ENCODE measurements at regions not wholly inside any gene's neighbourhood (a gene's known extent, or its start where the extent isn't known, plus 50 kb on each side); places are given as distances from the start of the nearest gene placed in this dataset.

DNA sequence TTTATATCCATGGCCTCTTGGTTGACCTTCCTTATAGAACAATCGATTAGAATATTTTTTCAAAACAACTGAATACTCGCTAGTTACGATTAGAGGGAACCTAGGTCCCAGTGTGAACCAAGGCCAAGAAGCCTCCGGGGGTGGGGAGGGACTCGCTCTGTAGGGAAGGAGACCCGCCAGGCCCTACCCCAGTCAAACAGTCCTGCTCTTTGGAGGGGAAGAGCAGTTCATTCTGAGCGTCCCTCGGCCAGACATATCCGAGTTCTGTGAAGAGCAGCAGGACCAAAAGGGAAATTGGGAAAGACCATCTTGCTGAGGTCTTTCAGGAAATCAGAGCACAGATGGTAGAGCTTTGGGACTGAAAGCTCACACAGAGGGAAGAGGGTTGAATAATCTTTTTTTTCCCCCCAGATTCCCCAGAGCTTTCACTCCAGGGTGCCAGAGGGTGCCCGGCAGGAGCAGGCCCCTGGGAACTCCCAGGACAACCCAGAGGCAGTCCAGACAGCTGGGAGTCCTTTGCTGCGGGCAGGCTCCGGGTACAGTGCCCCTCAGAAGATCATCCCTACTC is 137.2 kb upstream of the HES1 start:
- Histone ChIP-seq H3K9me3 (ENCODE audit: control insufficient read depth in 1 of 2, low read length in 2 of 2) (no peaks in the 10 kb centered on the region), H3K4me3 (ENCODE audit: low read length in 2 of 2) (no peak overlapping the region), H3K27me3 (ENCODE audit: insufficient read depth, low read length) (peaks cover under 1% of the 10 kb centered on the region), H3K27ac (ENCODE audit: low read depth, low read length) (no peak overlapping the region), H3K4me1 (ENCODE audit: insufficient read depth, low read length) (no peaks in the 10 kb centered on the region), H3K36me3 (ENCODE audit: insufficient read depth, low read length) (no peaks in the 10 kb centered on the region)
- DNase-seq = no peak
- H3K27me3 Mint-ChIP-seq = peaks cover 14 to 35% of the 10 kb centered on the region in 2 donors
- H3K4me3 Mint-ChIP-seq = no peak overlapping the region
- no peak overlapping the region for H3K27ac Mint-ChIP-seq
- POLR2A ChIA-PET (ENCODE audit: partially characterized antibody) = no interaction called here
- H3K9me3 Mint-ChIP-seq = peaks cover 0 to 1% (median 0%) of the 10 kb centered on the region in 8 donors
- H3K4me1 Mint-ChIP-seq = peaks cover 0 to 9% (median 2%) of the 10 kb centered on the region in 4 donors
- CTCF ChIA-PET (ENCODE audit: partially characterized antibody) = no interaction called here
- H3K36me3 Mint-ChIP-seq = no peaks in the 10 kb centered on the region
- intact Hi-C loops (cut with micrococcal nuclease) = no loop called here

DNA sequence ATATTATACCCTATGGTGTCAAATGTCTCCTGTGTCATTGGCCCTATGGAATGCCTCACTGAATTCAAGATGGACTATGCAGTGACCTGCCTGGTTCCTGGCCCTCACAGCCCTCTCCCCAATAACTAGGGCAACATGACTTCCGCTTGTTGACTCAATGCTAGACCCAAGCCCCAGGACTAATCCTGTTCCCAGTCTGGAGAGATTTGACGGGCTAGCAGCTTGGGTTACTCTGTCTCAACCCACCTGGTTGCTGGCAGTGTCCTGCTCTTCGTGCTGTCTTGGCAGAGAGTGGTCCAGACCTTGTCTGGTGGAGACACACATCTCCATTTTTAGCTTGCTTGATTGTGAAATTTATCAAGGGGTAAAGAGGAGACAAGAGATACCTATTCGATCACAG is 135.8 kb upstream of the HES1 start:
- Mint-ChIP-seq H3K36me3 (no peaks in the 10 kb centered on the region), H3K4me3 (no peak overlapping the region), H3K4me1 (peaks cover 0 to 12% (median 2%) of the 10 kb centered on the region in 4 donors), H3K9me3 (peaks cover 0 to 1% (median 0%) of the 10 kb centered on the region in 8 donors), H3K27me3 (peaks cover 20 to 41% of the 10 kb centered on the region in 2 donors), H3K27ac (no peak overlapping the region)
- H3K27ac ChIP-seq (ENCODE audit: low read depth, low read length) = no peak overlapping the region
- no peaks in the 10 kb centered on the region for H3K4me1 ChIP-seq (ENCODE audit: insufficient read depth, low read length)
- H3K9me3 ChIP-seq (ENCODE audit: control insufficient read depth in 1 of 2, low read length in 2 of 2) = no peaks in the 10 kb centered on the region
- no peak overlapping the region for H3K4me3 ChIP-seq (ENCODE audit: low read length in 2 of 2)
- H3K27me3 ChIP-seq (ENCODE audit: insufficient read depth, low read length) = peaks cover 7% of the 10 kb centered on the region
- H3K36me3 ChIP-seq (ENCODE audit: insufficient read depth, low read length) = no peaks in the 10 kb centered on the region
- DNase-seq = no peak
- intact Hi-C loops (cut with micrococcal nuclease) = no loop called here
- ChIA-PET CTCF (ENCODE audit: partially characterized antibody) (no interaction called here), POLR2A (ENCODE audit: partially characterized antibody) (no interaction called here)

DNA sequence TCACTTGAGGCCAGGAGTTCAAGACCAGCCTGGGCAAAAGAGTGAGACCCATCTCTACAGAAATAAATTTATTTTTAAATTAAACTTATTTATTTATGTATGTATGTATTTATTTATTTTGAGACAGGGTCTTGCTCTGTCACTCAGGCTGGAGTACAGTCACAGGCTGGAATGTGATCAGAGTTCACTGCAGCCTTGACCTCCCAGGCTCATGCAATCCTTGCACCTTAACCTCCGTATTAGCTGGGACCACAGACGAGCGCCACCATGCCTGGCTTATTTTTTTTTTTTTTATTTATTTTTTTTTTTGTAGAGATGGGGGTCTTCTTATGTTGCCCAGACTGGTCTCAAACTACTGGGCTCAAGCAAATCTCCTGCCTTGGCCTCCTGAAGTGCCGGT is 135.2 kb upstream of the HES1 start:
- no peak overlapping the region for H3K27ac Mint-ChIP-seq
- DNase-seq = no peak
- H3K36me3 ChIP-seq (ENCODE audit: insufficient read depth, low read length) = no peaks in the 10 kb centered on the region
- no peaks in the 10 kb centered on the region for H3K9me3 ChIP-seq (ENCODE audit: control insufficient read depth in 1 of 2, low read length in 2 of 2)
- CTCF ChIA-PET (ENCODE audit: partially characterized antibody) = no interaction called here
- no peak overlapping the region for H3K4me3 ChIP-seq (ENCODE audit: low read length in 2 of 2)
- H3K27me3 ChIP-seq (ENCODE audit: insufficient read depth, low read length) = peaks cover 7% of the 10 kb centered on the region
- no peaks in the 10 kb centered on the region for H3K36me3 Mint-ChIP-seq
- H3K4me1 Mint-ChIP-seq = peaks cover 0 to 12% (median 2%) of the 10 kb centered on the region in 4 donors
- peaks cover 0 to 1% (median 0%) of the 10 kb centered on the region in 8 donors for H3K9me3 Mint-ChIP-seq
- H3K27ac ChIP-seq (ENCODE audit: low read depth, low read length) = no peak overlapping the region
- POLR2A ChIA-PET (ENCODE audit: partially characterized antibody) = no interaction called here
- peaks cover 21 to 42% of the 10 kb centered on the region in 2 donors for H3K27me3 Mint-ChIP-seq
- intact Hi-C loops (cut with micrococcal nuclease) = no loop called here
- H3K4me1 ChIP-seq (ENCODE audit: insufficient read depth, low read length) = no peaks in the 10 kb centered on the region
- H3K4me3 Mint-ChIP-seq = no peak overlapping the region

DNA sequence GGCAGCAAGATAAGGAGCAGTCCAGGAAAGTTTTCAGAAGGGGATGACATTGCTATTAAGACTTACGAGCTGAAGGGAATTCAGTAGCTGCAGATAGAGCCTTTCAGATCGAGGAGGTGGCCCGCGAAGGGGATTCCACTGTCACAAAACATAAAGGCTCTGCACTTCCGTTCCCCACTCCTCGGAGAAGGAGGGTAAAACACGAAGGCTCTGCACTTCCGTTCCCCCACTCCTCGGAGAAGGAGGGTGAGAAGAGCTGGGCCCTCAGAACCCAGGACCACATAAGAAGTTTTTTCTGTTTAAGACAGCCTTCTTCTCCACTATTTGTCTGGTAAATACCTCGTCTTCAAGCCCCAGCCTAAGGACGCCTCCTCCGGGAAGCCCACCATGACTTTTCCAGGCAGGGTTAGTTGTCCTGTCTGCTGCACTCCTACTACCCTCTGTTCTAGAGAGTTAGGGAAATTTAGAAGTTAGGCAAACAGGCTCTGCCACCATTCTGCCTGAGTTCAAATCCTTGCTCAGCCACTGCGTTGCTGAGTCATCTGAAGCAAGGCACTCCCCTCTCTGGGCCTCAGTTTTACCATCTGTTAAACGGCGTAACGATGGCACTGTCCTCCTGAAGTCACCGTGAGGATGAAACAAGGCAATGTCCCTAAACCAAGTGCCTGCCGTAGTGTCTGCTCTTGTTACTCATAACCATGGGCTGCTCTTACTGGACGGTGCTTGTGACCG is 134.1 kb upstream of the HES1 start:
- Mint-ChIP-seq H3K27ac (no peak overlapping the region), H3K27me3 (peaks cover 22 to 48% of the 10 kb centered on the region in 2 donors), H3K4me3 (no peak overlapping the region), H3K4me1 (peaks cover 0 to 12% (median 2%) of the 10 kb centered on the region in 4 donors), H3K9me3 (peaks cover 0 to 1% (median 0%) of the 10 kb centered on the region in 8 donors), H3K36me3 (no peaks in the 10 kb centered on the region)
- Histone ChIP-seq H3K4me3 (ENCODE audit: low read length in 2 of 2) (no peak overlapping the region), H3K9me3 (ENCODE audit: control insufficient read depth in 1 of 2, low read length in 2 of 2) (no peaks in the 10 kb centered on the region), H3K36me3 (ENCODE audit: insufficient read depth, low read length) (no peaks in the 10 kb centered on the region), H3K27me3 (ENCODE audit: insufficient read depth, low read length) (peaks cover 7% of the 10 kb centered on the region), H3K27ac (ENCODE audit: low read depth, low read length) (no peak overlapping the region), H3K4me1 (ENCODE audit: insufficient read depth, low read length) (no peaks in the 10 kb centered on the region)
- POLR2A ChIA-PET (ENCODE audit: partially characterized antibody) = no interaction called here
- intact Hi-C loops (cut with micrococcal nuclease) = no loop called here
- DNase-seq = no peak
- CTCF ChIA-PET (ENCODE audit: partially characterized antibody) = no interaction called here

DNA sequence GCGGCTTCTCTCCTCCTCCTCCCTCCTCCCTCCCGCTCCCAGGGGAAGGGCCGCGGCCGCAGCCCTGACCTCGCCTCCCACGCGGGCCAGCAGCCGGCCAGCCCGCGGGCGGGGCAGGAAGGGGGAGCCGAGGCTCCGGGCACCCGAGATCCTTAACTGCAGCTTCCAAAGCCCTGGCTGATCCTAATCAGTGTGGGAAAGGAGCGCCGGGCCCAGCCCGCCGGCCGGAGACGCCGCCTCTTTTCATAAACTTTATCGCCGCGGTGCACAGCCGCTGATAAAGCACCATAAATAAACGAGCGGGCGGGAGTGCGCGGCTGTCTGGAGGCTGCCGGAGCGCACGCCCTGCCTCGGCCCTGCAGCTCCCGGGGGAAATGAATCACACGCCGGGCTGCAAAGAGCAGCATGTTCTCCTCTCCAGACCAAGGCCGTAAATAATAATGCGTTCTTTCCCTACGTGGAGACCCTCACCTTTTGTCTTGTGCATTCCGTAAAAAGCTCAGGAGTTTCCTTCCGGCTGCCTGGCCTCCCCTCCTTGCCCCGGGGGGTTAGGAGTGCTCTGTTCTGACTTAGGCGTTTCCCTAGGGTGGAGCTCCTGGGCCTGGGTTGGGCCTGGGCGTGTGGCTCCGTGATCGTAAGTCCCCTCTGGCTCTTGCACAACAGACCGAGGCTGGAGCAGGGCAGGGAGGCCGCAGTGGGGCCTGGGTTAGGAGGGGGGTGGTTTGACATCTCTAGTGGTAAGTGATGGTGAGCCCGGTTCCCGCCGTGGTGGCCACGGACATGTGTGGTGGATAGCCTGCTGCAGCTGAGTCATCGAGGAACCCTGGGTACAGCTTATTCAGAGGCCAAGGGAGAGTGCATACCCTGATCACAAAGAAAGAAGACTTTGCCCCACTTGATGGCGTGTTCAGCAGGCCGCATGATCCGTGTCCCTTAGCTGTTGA is 132.6 kb upstream of the HES1 start:
- DNase-seq = no peak
- peaks cover 20 to 42% of the 10 kb centered on the region in 2 donors for H3K27me3 Mint-ChIP-seq
- H3K4me3 ChIP-seq (ENCODE audit: low read length in 2 of 2) = no peak overlapping the region
- H3K9me3 Mint-ChIP-seq = peaks cover 0 to 1% (median 0%) of the 10 kb centered on the region in 8 donors
- POLR2A ChIA-PET (ENCODE audit: partially characterized antibody) = no interaction called here
- H3K36me3 Mint-ChIP-seq = no peaks in the 10 kb centered on the region
- peaks cover 0 to 12% (median 2%) of the 10 kb centered on the region in 4 donors for H3K4me1 Mint-ChIP-seq
- H3K27ac ChIP-seq (ENCODE audit: low read depth, low read length) = no peak overlapping the region
- no peaks in the 10 kb centered on the region for H3K4me1 ChIP-seq (ENCODE audit: insufficient read depth, low read length)
- peak overlapping the region in 3 of 8 donors; percentile 15 to 43 (median 33) for H3K4me3 Mint-ChIP-seq
- H3K27ac Mint-ChIP-seq = no peak overlapping the region
- CTCF ChIA-PET (ENCODE audit: partially characterized antibody) = no interaction called here
- H3K9me3 ChIP-seq (ENCODE audit: control insufficient read depth in 1 of 2, low read length in 2 of 2) = no peaks in the 10 kb centered on the region
- H3K27me3 ChIP-seq (ENCODE audit: insufficient read depth, low read length) = peaks cover 7% of the 10 kb centered on the region
- H3K36me3 ChIP-seq (ENCODE audit: insufficient read depth, low read length) = no peaks in the 10 kb centered on the region
- intact Hi-C loops (cut with micrococcal nuclease) = no loop called here

DNA sequence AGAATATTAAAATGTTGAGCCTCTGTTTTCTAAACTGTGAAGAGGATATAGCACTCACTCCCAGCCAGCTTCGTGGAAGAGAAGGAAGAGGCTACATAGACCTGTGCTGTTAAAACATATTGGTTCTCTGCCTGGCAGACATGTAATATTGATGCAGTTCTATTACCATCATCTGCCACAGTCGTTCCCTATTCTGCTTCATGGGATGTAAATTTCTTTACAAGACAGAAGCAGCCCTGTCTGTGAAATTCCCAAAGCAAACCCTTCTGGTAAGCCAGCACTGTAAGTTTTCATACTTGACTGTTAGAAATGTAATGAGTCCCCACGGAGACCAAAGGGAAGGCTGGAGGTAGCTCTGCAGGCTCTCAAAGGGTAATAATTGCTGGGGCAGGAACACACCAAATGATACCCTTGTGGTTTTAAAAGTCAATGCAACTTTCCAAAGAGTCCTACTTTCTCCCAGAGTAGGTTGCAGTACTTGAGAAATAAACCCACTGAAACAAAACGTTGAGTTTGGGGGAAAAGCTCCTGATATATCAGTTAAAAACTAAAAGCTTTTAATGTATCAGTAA is 129.9 kb upstream of the HES1 start:
- Mint-ChIP-seq H3K4me1 (peaks cover 0 to 12% (median 2%) of the 10 kb centered on the region in 4 donors), H3K36me3 (no peaks in the 10 kb centered on the region), H3K9me3 (peaks cover 0 to 1% (median 0%) of the 10 kb centered on the region in 8 donors), H3K27me3 (peaks cover 22 to 31% of the 10 kb centered on the region in 2 donors), H3K27ac (no peak overlapping the region), H3K4me3 (no peak overlapping the region)
- DNase-seq = no peak
- H3K4me1 ChIP-seq (ENCODE audit: insufficient read depth, low read length) = no peaks in the 10 kb centered on the region
- H3K27ac ChIP-seq (ENCODE audit: low read depth, low read length) = no peak overlapping the region
- H3K27me3 ChIP-seq (ENCODE audit: insufficient read depth, low read length) = peaks cover 7% of the 10 kb centered on the region
- H3K9me3 ChIP-seq (ENCODE audit: control insufficient read depth in 1 of 2, low read length in 2 of 2) = no peaks in the 10 kb centered on the region
- intact Hi-C loops (cut with micrococcal nuclease) = no loop called here
- H3K36me3 ChIP-seq (ENCODE audit: insufficient read depth, low read length) = no peaks in the 10 kb centered on the region
- H3K4me3 ChIP-seq (ENCODE audit: low read length in 2 of 2) = no peak overlapping the region
- CTCF ChIA-PET (ENCODE audit: partially characterized antibody) = no interaction called here
- POLR2A ChIA-PET (ENCODE audit: partially characterized antibody) = no interaction called here

Data from CD4-positive, alpha-beta memory T cell (primary cell).